COLO668 (cell line): ENCODE measurements at regions not wholly inside any gene's neighbourhood (a gene's known extent, or its start where the extent isn't known, plus 50 kb on each side); places are given as distances from the start of the nearest gene placed in this dataset.

Source experiments
- DNase-seq: peaks from one replicate; lab custom pipeline; 2025; ENCODE audit not compliant: unreplicated experiment; lab: John Stamatoyannopoulos, UW

DNA sequence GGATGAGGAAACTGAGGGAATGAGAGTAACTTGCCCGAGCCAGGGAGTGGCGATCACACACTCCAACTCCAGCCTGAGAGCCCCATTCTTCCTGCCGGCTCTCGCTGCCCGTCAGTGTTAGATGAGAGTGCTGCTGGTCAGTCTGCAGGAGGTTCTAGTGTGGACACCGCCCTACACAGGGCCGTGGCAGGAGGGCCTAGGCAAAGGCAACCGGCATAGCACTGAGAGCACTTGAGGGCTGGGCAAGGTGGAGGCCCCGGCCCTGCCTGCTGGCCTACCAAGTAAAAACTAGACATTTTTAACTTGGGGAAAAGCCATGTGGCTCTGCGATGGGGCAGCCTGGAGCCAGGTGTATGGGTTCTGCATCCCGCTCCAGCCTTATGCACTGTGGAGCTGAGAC is 354.8 kb downstream of the SEC14L1 start:
- DNase-seq, result no peak

DNA sequence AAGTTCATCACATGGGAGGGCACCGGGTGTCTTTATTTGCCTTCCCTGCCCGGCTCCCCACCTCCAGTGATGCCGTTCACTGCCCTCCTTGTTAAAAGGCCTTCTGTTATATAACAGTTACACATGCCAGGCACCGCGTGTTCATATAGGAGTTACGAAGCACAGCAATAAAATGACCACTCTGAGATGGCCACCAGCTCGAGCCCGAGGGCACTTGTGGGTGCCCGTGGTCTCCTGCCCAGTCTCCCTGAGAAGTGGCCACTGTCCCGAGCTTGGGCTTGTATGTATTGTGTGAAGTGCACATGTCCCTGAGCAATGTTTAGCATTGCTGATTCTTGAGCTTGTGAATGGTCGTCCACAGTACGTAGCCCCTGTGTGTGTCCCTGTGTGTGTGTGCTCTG is 355.6 kb downstream of the SEC14L1 start:
- DNase-seq, result no peak

DNA sequence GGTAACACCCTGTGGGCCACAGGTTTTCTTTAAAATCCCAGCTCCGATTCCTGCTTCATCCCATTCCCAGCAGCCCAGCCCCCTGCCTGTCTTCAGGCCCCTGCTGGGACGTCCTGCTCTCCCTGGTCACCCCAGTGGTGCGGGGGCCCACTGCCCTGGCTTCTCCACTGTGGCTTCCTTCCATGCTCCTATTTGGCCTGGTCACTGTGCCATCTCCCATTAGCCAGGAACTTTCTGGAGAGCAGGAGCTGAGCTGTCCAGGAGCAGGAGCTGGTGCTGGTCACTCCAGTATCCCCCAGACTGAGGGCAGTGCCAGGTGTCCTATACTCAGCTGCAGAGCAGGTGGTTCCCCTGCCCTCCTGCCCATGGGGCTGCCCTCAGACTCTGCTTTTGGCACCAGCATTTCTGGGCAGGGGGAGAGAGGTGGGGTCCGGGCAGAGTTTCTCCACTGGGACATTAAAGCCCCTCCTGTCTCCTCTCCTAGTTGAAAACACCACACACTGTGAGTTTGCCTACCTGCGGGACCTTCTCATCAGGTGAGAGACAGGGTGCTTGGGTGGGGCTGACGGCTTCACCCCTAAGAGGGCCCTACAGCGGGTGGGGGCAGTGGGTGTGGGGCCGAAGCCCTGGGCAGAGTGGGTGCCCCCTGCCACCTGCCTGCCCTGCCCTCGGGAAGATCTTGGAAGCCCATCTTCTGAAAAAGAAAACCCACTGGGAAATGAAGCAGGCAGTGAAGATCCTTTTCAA is 356.2 kb downstream of the SEC14L1 start:
- no peak for DNase-seq

DNA sequence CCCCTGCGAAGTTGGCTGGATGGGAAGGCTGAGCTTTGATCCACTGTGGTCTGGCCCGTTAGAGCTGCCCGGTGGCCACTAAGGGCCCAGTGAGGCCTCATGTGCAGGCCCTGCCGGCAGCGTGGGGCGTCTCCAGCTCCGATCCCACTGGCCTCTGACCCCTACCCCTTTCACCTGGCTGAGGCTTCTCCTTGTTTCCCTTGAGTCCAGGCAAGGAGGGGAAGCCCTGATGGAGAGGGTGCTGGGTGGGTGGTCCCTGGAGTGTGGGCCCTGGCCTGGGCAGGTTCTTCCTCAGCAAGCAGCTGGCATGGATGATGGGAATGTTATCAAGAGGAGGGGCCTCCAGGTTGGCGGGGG is 356.8 kb downstream of the SEC14L1 start:
- no peak for DNase-seq

DNA sequence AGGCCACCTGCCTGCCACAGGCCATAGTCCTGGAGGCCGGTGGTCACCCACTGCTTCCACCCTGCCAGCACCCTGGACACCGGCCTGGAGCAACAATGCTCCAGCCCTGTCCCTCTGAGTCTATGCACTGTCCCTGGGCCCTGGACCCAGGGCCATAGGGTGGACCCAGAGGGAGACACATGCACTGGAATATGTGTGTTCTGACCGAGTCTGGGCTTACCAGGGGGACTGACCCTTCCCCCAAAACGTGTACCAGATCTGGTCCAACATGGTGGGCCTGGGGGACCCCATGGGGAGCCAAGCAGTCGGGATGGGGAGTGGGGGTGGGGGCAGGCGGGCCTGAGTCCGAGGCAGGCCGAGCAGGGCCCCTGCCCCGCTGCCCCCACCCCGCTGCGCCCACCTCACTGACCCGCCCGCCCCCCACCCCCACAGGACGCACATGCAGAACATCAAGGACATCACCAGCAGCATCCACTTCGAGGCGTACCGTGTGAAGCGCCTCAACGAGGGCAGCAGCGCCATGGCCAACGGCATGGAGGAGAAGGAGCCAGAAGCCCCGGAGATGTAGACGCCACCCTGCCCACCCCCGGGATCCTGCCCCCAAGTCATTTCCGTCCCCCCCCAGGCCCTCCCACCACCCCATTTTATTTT is 357.4 kb downstream of the SEC14L1 start:
- DNase-seq, result no peak

DNA sequence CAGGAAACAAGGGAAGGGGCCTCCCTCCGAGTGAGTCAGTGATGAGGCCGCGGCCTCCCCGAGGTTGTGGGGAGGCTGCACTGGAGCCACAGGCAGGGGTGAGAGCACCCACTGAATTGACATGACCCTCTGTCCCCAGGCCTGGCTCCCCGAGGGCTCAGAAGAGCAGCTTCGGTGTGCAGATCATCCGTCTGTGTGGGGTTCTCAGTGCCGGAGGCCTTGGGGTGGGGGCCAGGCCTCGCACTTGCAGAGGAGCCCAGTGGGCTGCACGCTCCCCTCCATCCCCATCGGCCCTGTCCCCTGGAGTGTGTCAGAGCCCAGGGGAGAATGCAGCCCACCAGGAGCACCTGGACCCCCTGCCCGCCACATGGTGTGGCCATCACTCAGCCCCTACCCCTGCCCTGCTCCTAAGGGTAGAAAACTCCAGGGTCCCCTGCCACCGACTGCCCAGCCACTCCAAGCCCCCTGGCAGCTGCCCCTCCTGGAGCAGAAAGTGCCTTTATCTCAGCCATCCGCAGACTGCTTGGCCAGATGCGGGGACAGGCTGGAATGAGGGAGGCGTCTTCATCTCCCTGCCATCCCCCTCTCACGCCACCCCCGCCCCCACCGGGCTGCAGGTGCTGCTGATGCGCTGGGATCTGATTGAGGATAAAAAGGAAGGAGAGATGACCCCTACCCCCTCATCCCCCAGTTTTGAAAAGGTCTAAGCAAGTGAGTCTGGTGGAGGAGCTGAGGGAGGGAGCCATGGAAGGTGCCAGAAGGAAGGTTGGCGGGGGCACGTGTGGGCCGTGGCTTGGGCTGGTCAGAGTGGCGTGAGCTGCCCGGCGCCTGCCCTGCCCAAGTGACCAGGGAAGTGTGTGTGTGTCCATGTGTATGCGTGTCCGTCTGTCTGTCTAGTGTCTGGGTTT is 358.3 kb downstream of the SEC14L1 start:
- DNase-seq, result no peak

DNA sequence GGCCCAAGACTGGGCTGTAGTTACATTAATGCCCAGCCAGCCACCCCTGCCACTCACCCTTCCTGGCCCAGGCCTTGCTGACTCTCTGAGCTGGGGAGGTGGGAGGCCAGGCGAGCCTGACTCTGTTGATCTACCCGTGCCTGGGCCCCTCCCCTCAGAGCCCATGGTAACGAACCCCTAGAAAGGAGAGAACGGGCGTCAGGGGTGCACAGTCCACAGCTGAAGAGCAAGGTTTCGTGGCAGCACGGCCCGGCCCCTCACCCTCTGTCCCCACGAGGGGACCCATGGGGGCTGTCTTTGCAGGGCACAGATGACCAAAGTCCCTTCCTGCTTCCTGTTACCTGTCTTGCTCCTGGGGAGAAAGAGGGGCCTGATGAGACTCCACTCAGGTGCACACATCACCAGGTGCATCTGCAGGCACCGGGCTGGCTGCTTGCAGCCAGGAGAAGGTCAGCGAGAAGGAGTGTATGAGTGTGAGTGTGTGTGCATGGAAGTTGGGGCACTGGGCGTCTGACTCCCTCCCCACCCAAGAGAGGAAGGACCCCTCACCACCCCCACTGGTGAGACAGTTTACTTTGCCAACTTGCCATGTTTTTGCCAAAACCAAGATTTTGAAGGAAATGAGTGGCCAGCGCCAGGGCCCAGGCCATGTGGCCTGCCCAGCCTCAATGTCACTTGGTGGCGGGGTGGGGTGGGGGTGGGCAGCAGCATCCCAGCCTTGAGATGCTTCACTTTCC is 359.1 kb downstream of the SEC14L1 start:
- no peak for DNase-seq

DNA sequence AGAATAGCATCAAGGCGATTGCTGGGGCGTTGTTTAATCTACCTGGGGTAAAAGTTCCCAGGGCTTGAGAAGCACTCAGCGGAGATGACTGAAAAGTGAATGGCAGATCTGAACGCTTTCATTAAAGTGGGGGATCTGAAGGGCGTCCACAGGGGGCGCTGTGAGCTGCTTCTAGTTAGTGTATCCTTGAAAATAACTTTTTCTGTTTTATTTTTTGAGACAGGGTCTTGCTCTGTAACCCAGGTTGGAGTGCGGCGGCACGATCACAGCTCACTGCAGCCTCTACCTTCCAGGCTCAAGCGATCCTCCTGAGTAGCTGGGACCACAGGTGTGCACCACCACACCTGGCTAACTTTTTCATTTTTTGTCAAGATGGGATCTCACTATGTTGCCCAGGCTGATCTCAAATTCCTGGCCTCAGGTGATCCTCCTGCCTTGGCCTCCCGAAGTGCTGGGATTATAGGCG is 360.4 kb downstream of the SEC14L1 start:
- DNase-seq, result peak; percentile 13

DNA sequence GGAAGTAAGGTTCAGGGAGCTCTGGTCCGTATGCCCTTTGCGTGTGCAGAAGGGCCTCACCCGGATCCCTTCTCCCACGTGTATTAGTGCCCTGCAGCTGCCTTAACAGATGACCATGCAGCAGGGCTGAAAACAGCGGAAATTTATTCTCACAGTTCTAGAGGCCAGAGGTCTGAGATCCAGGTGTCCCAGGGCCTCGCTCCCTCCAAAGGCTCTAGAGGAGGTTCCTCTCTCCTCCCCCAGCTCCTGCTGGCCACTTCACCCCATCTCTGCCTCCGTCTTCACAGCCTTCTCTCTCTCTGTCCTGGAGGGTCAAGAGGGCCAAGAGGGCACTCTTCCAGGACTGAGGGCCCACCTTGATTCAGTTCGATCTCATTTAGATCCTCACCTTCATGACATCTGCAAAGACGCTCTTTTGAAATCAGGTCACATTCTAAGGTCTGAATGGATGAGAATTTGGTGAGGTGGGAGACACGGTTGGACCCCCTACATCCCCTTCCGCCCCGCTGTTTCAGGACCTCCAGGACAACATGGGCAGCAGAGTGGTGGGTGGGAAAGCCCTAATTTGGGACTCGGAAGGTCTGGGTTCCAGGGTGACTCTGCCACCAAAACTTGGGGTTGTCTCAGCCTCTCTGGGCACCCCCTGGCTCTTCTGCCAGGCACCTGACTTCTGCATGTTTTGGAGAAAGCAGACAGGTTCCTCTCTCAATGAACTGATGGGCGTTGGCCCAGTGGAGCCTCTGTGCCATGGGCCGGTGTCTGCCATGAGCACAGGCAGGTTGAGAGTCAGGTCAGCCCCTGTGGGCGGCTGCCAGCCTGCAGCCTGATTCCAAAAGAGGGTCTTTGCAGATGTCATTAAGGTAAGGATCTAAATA is 361.2 kb downstream of the SEC14L1 start:
- DNase-seq, result no peak

DNA sequence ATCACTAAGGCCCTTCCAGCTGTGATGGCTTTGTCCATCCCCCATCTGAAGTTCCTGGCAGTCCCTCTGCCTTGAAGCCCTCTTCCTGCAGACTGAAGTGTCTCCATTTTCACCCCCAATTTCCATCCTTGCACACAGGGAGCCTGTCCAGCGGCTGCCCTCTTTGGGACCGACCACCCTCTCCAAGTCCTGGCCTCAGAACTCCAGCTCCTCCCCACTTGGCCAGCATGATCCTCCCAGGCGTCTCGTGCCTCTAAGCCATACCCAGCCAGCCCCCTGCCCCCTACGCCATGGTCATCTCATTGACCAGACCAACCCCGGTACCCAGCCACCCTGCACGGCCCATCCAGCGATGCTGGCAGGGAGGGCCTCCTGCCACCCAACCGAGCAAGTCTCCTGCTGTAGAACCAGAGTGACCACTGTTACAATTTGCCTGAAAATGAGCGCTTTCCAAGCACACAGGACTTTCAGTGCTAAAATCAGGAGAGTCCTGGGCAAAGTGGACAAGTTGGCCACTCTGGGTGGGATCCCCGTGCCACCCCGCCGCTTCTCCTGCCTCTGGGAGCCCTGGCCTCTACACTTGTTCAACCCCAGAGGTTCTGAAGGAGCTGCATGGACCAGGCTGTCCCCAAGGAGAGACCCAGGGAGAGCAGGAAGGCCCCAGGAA is 362.0 kb downstream of the SEC14L1 start:
- DNase-seq, result no peak

DNA sequence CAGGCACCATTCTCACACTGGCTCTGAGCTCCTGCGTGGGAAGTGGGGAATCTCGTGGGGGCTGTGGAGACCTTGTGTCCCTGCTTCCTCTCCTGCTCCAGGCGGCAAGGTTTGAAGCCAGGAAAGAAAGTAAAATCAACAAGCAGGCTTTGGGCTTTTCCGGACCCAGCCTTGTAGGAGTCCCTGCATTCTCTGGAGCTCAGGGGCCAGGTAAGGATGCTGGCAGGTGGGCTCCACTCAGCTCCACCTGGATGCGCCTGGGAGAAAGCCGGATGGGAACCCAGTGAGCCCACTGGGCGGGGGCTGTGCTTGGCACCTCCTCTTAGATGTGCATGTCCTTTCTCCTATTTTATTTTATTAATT is 362.5 kb downstream of the SEC14L1 start:
- DNase-seq, result no peak

DNA sequence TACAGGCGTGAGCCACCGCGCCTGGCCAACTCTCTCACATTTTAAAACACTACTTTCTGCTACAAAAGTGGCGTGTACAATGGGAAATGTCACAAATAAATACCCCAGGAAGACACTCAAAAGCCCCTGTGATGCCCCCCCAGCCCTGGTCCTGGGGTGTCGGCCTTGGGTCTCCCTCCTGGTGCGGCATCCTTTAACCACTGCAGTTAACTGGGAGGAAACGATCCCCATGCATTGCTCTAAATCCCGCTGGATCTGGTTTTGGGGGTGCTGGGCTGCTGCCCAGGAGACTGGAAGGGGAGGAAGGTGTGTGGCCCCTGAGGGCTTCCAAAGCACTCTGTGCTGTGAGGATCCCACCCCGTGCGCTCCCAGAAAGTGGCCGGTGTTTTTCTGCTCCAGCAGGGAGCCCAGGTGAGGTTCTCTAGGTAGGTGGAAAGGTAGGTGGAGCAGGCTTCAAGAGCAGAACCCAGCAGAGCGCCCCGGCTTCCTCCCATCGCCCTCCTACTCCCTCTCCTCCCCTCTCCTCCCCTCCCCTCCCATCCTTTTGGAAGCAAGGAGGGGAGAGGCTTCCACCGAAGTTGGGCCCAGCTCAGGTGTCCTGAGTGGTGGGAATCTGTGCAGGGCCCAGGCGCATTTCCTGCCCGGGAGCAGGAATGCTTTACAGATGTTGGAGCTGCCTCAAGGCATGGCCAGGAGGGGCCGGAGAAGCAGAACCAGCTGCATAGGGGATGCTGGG is 363.3 kb downstream of the SEC14L1 start:
- no peak for DNase-seq

DNA sequence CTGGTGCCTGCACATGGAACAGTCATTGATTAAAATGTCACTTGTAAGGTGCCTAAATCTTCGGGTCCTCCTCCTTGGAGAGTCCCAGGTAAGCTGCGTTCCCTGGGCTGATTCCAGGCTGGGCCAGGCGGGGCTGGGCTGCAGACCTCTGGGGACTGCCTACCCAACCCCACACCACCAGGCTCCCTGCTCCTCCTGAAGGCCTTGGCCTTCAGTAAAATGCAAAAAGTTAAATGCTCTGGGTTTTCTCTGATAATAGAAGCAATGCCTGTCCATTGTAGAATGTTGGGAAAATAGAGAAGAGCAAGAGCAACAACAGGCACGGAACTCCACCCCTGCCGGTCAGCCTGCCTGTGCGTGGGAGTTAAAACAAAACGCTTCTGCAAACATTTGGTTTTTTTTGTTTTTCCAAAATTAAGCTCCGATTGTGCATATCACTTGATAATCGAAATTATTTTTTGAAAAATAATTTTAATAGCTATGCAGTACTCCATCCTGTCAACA is 363.9 kb downstream of the SEC14L1 start:
- DNase-seq, result no peak

DNA sequence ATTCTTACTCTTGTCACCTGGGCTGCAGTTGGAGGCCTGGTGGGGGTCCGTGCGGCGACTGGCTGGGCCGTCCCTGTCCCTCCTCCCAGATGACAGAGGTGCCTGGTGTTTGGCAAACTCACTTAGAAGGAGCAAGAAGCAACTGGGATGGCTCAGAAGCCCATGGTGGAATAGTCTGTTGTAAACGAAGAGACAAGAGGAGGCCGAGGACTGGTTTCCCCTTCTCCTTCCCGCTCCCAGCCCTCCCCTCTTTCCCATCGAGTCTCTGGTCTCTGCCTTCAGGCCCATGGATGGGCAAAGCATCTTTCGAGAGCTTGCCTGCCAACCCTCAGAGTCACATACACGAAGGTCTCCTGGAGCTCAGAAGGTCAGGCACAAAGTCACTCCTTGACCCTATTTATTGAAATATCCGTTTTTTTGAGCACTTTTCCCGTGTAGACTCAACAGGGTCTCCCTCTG is 364.4 kb downstream of the SEC14L1 start:
- no peak for DNase-seq

DNA sequence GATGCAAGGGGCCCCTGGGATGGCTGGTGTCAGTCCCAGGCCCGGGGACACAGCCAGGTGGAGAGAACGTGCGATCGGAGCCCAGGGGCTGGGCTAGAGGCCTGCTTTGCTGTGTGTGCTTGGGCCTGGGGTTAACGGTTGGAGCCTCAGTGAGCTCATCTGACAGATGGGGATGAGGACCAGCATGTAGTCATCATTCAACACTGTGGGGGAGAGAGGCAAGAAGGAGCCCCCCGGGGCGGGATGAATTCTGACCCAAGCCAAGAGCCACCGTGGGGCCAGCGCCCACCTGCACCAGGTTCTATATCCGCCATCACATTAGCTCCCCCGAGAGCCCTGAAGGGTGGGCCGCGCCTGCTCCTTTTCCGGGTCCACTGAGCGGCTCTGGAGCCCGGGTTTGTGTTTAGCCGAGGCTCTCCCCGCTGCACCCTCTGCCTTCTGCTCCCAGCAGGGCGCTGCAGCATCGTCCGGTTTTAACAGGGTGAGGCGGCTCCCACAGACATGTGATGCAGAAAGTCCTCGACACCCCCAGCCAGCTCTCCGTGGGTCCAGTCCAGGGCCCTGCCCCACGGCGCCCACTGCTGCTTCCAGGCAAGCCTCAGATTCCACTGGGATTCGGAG is 365.7 kb downstream of the SEC14L1 start:
- no peak for DNase-seq

DNA sequence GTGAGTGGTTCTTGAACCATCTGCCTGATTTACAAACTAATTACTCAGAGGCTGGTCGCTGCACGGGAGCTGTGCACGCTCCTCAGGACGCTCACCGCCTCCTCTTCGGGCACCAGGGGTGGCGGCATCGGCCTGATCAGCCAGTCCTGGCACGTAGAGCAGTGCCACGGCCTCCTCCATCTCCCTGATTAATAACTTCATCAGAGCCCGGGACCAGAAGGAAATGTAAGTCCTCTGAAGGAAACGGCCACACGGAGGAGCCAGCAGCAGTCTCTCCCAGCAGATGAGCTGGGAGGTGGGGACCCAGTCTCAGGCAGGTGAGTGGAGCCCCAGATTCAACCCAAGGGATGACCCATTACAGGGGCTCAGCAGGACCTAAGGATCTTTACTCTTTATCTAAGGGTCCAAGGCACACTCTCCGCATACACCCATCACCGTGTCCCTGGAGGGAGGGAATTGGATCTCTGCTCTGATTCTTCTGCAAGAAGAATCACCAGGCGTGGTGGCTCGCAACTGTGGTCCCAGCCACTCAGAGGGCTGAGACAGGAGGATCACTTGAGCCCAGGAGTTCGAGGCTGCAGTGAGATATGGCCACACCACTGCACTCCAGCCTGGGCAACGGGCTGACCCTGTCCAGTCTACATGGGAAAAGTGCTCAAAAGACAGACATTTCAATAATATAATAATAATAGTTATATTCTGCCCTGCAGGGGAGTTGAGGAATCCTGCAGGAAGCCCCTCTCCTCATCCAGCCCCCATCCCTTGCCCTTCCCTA is 366.5 kb downstream of the SEC14L1 start:
- DNase-seq, result no peak

DNA sequence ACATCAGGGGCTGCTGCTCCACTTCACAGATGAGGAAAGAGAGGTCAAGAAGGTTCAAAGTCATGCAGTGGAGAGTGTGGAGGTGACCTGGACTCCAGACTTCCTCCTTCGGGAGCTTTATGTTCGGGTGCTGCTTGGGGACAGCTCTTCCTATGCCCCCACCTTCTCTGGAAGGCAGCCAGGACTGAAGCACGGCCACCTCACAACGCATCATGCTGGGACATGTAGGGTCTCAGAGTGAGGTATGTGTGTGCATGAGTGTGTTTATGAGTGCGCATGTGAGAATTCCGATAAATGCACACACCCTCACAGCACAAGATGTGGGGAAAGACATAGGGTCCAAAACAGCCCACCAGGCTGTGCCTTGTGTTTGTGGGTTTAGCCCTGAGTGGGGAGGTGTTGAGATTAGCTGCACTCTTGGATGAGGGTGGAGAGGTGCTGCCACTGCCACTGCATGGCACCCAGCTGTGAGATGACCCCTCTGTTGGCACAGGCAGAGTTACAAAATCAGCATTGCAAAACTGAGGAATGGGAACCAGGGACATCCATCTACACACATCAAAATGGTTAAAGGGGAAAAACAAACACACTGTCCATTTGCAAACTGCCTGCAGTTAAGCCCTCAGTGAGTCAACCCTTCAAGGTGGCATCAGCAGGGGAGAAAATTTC is 367.4 kb downstream of the SEC14L1 start:
- no peak for DNase-seq
